GM23248 (cell line): ENCODE measurements at regions not wholly inside any gene's neighbourhood (a gene's known extent, or its start where the extent isn't known, plus 50 kb on each side); places are given as distances from the start of the nearest gene placed in this dataset.

Experiments
- DNase-seq: peaks from one replicate; pipeline ENCODE4 v3.0.0-alpha.2; 2015
- H2AFZ ChIP-seq: fragments of 200-600 bp; sonication (generic); 2 replicates; pipeline ENCODE4 v1.6.1; 2016; ENCODE audit warnings: antibody characterized with exemption
- H3F3A ChIP-seq: fragments of 200-600 bp; sonication (generic); 2 replicates; pipeline ENCODE4 v1.6.1; 2016; ENCODE audit warnings: mild to moderate bottlenecking, antibody characterized with exemption, mixed run types; ENCODE audit not compliant: insufficient read depth
- H3K27ac ChIP-seq: fragments of 200-600 bp; sonication (generic); 2 replicates; pipeline ENCODE4 v1.5.1; 2016; ENCODE audit warnings: mild to moderate bottlenecking
- H3K27me3 ChIP-seq: fragments of 200-600 bp; sonication (generic); replicated peaks from 2 replicates; pipeline ENCODE4 v1.6.1; 2016; ENCODE audit warnings: mild to moderate bottlenecking; ENCODE audit not compliant: insufficient read depth
- H3K36me3 ChIP-seq: fragments of 200-600 bp; sonication (generic); 2 replicates; pipeline ENCODE4 v1.6.1; 2016; ENCODE audit warnings: low read depth, mild to moderate bottlenecking
- H3K4me1 ChIP-seq: fragments of 200-600 bp; sonication (generic); 2 replicates; pipeline ENCODE4 v1.6.1; 2016; ENCODE audit warnings: mild to moderate bottlenecking; ENCODE audit not compliant: insufficient read depth
- H3K4me2 ChIP-seq: fragments of 200-600 bp; sonication (generic); one replicate; pipeline ENCODE4 v1.6.1; 2016; ENCODE audit warnings: mild to moderate bottlenecking; ENCODE audit not compliant: unreplicated experiment
- H3K4me3 ChIP-seq: fragments of 200-600 bp; sonication (generic); 2 replicates; pipeline ENCODE4 v1.5.1; 2016; ENCODE audit warnings: mild to moderate bottlenecking
- H3K79me2 ChIP-seq: fragments of 200-600 bp; sonication (generic); 2 replicates; pipeline ENCODE4 v1.6.1; 2016; ENCODE audit warnings: mild to moderate bottlenecking; ENCODE audit not compliant: insufficient read depth
- H3K9ac ChIP-seq: fragments of 200-600 bp; sonication (generic); 2 replicates; pipeline ENCODE4 v1.6.1; 2016; ENCODE audit warnings: mild to moderate bottlenecking
- H3K9me2 ChIP-seq: fragments of 200-600 bp; sonication (generic); 2 replicates; pipeline ENCODE4 v1.6.1; 2016; ENCODE audit warnings: mixed run types, mild to moderate bottlenecking, moderate library complexity; ENCODE audit not compliant: insufficient read depth
- H3K9me3 ChIP-seq: fragments of 200-600 bp; sonication (generic); one replicate; pipeline ENCODE4 v1.6.1; 2017; ENCODE audit warnings: low read depth
- H4K20me1 ChIP-seq: fragments of 200-600 bp; sonication (generic); 2 replicates; pipeline ENCODE4 v1.6.0; 2016; ENCODE audit not compliant: insufficient read depth
- EZH2 ChIP-seq: fragments of 200-600 bp; sonication (generic); IDR thresholded peaks from 2 replicates; pipeline ENCODE4 v1.6.1; 2018; ENCODE audit warnings: antibody characterized with exemption, mild to moderate bottlenecking; ENCODE audit not compliant: insufficient read depth, poor library complexity, severe bottlenecking
- EZH2phosphoT487 ChIP-seq: fragments of 200-600 bp; sonication (generic); IDR thresholded peaks from 2 replicates; pipeline ENCODE4 v1.6.1; 2018; ENCODE audit warnings: antibody characterized with exemption, moderate library complexity, mild to moderate bottlenecking, low read depth; ENCODE audit not compliant: insufficient read depth
- WGBS, 2 experiments: methylation state at CpG; one replicate each; pipeline ENCODE4 v1.1.6; 2015 to 2017; ENCODE audit warnings: low lambda C conversion rate in 2 of 2, low coverage in 1 of 2; ENCODE audit errors: missing lambda C conversion rate in 2 of 2; 5-methylcytosine and 5-hydroxymethylcytosine counted together
- in situ Hi-C: fragments of 300-500 bp; cut with MboI; formaldehyde crosslinking; loops from 2 replicates; pipeline ENCODE4 v1.15.0; 2020

- Histone ChIP-seq H3K4me3 (no peak overlapping the region), H3K4me2 (no peak overlapping the region), H3K9ac (no peak overlapping the region), H3K9me2 (no peaks in the 10 kb centered on the region), H3K9me3 (no peaks in the 10 kb centered on the region), H3K4me1 (no peaks in the 10 kb centered on the region), H3K27me3 (no peaks in the 10 kb centered on the region), H2AFZ (no peak overlapping the region), H3F3A (no peaks in the 10 kb centered on the region), H3K36me3 (no peaks in the 10 kb centered on the region), H3K79me2 (no peaks in the 10 kb centered on the region), H3K27ac (no peak overlapping the region), H4K20me1 (no peaks in the 10 kb centered on the region)
- in situ Hi-C loops, result no loop called here
- whole genome bisulfite sequencing, 2 experiments, result 18% methylated on average over 3 of the region's 3 CpGs
- DNase-seq, result no peak
- TF ChIP-seq EZH2 (no peak), EZH2phosphoT487 (no peak)
Observed at GRCh38 chr11:81705283-81705682, 1028.4 kb downstream of the FAM181B start.

GRCh38 chr11:81700076-81700475, 1033.6 kb downstream of the FAM181B start:
- in situ Hi-C loops, result no loop called here
- Histone ChIP-seq H3K9me3 (peaks cover 5% of the 10 kb centered on the region), H3K27me3 (no peaks in the 10 kb centered on the region), H3K36me3 (no peaks in the 10 kb centered on the region), H3K9me2 (no peaks in the 10 kb centered on the region), H4K20me1 (no peaks in the 10 kb centered on the region), H3K4me2 (no peak overlapping the region), H3K27ac (no peak overlapping the region), H3K79me2 (no peaks in the 10 kb centered on the region), H3K4me1 (no peaks in the 10 kb centered on the region), H3K9ac (no peak overlapping the region), H3K4me3 (no peak overlapping the region), H2AFZ (no peak overlapping the region), H3F3A (no peaks in the 10 kb centered on the region)
- peak; percentile 7 for DNase-seq
- WGBS, 2 experiments, result 6 to 10% methylated on average over 1 of the region's 1 CpG
- TF ChIP-seq EZH2, result no peak
- TF ChIP-seq EZH2phosphoT487, result no peak

GRCh38 chr11:81687057-81687456, 1046.6 kb downstream of the FAM181B start:
- no peaks in the 10 kb centered on the region for H3K9me2 ChIP-seq
- H3K79me2 ChIP-seq, result no peaks in the 10 kb centered on the region
- no peak overlapping the region for H3K9ac ChIP-seq
- no peaks in the 10 kb centered on the region for H3F3A ChIP-seq
- H3K36me3 ChIP-seq, result no peaks in the 10 kb centered on the region
- WGBS, 2 experiments, result 83 to 85% methylated on average over 2 of the region's 2 CpGs
- H3K4me3 ChIP-seq, result no peak overlapping the region
- no peak overlapping the region for H2AFZ ChIP-seq
- H3K4me2 ChIP-seq, result no peak overlapping the region
- peaks cover 2% of the 10 kb centered on the region for H3K9me3 ChIP-seq
- H4K20me1 ChIP-seq, result no peaks in the 10 kb centered on the region
- TF ChIP-seq EZH2 (no peak), EZH2phosphoT487 (no peak)
- H3K27me3 ChIP-seq, result no peaks in the 10 kb centered on the region
- in situ Hi-C loops, result no loop called here
- DNase-seq, result no peak
- no peaks in the 10 kb centered on the region for H3K4me1 ChIP-seq
- no peak overlapping the region for H3K27ac ChIP-seq

- no peak overlapping the region for H2AFZ ChIP-seq
- H3K4me3 ChIP-seq, result no peak overlapping the region
- 22 to 27% methylated on average over 3 of the region's 3 CpGs for WGBS, 2 experiments
- TF ChIP-seq EZH2, result no peak
- no peak for TF ChIP-seq EZH2phosphoT487
- DNase-seq, result no peak
- in situ Hi-C loops, result no loop called here
- H4K20me1 ChIP-seq, result no peaks in the 10 kb centered on the region
- H3K4me2 ChIP-seq, result no peak overlapping the region
- H3K36me3 ChIP-seq, result no peaks in the 10 kb centered on the region
- no peaks in the 10 kb centered on the region for H3K79me2 ChIP-seq
- no peaks in the 10 kb centered on the region for H3K27me3 ChIP-seq
- no peaks in the 10 kb centered on the region for H3K4me1 ChIP-seq
- H3K9me3 ChIP-seq, result no peaks in the 10 kb centered on the region
- H3K9ac ChIP-seq, result no peak overlapping the region
- H3K9me2 ChIP-seq, result no peaks in the 10 kb centered on the region
- H3F3A ChIP-seq, result no peaks in the 10 kb centered on the region
- no peak overlapping the region for H3K27ac ChIP-seq
Observed at GRCh38 chr11:81674211-81674610, 1059.5 kb downstream of the FAM181B start.

GRCh38 chr11:81673001-81673400, 1060.7 kb downstream of the FAM181B start:
- peak; percentile 12 for DNase-seq
- no peaks in the 10 kb centered on the region for H3F3A ChIP-seq
- H3K4me2 ChIP-seq, result no peak overlapping the region
- no peak overlapping the region for H3K9ac ChIP-seq
- no peaks in the 10 kb centered on the region for H3K79me2 ChIP-seq
- H3K9me3 ChIP-seq, result no peaks in the 10 kb centered on the region
- no peaks in the 10 kb centered on the region for H3K4me1 ChIP-seq
- no peak overlapping the region for H2AFZ ChIP-seq
- H4K20me1 ChIP-seq, result no peaks in the 10 kb centered on the region
- no peak overlapping the region for H3K27ac ChIP-seq
- H3K36me3 ChIP-seq, result no peaks in the 10 kb centered on the region
- no peak overlapping the region for H3K4me3 ChIP-seq
- no peaks in the 10 kb centered on the region for H3K27me3 ChIP-seq
- H3K9me2 ChIP-seq, result no peaks in the 10 kb centered on the region
- in situ Hi-C loops, result no loop called here
- TF ChIP-seq EZH2 (no peak), EZH2phosphoT487 (no peak)
